ENCODE measurements at regions not wholly inside any gene's neighbourhood (a gene's known extent, or its start where the extent isn't known, plus 50 kb on each side); places are given as distances from the start of the nearest gene placed in this dataset.

DNA sequence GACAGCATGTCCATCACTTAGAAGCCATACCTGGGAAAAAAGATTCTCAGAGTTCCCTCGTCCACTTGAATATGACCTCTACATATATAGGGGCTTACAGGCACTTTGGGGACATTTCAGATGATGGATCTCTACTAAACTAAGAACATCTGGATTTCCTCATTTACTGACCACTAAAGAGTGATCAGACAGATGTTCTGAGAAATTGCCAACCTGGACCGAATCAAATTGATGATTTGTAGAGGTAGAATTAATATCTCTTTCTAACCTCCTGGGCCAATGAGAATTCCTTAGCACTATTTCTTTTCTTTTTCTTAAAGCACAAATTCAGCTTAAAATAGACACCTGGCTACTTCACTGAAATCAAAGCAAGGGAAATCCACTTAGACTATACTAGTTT is 422.7 kb downstream of the MTRR start:
- no peaks in the 10 kb centered on the region for H3K9me2 ChIP-seq (ENCODE audit: low read depth, low read length)
- no peaks in the 10 kb centered on the region for H3K27me3 ChIP-seq (ENCODE audit: insufficient read depth, low read length)
- no peaks in the 10 kb centered on the region for H3F3A ChIP-seq (ENCODE audit: insufficient read depth, low read length)
- TF ChIP-seq, protein P1, sequence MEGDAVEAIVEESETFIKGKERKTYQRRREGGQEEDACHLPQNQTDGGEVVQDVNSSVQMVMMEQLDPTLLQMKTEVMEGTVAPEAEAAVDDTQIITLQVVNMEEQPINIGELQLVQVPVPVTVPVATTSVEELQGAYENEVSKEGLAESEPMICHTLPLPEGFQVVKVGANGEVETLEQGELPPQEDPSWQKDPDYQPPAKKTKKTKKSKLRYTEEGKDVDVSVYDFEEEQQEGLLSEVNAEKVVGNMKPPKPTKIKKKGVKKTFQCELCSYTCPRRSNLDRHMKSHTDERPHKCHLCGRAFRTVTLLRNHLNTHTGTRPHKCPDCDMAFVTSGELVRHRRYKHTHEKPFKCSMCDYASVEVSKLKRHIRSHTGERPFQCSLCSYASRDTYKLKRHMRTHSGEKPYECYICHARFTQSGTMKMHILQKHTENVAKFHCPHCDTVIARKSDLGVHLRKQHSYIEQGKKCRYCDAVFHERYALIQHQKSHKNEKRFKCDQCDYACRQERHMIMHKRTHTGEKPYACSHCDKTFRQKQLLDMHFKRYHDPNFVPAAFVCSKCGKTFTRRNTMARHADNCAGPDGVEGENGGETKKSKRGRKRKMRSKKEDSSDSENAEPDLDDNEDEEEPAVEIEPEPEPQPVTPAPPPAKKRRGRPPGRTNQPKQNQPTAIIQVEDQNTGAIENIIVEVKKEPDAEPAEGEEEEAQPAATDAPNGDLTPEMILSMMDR (IDR thresholded peaks at IDR 0.05; ENCODE audit: low read length), result no peak
- TF ChIP-seq EZH2 (IDR thresholded peaks at IDR 0.05; ENCODE audit: borderline replicate concordance, low read length), result no peak
- no peak overlapping the region for H3K9ac ChIP-seq (ENCODE audit: low read length)
- no peaks in the 10 kb centered on the region for H4K20me1 ChIP-seq (ENCODE audit: insufficient read depth, low read length)
- no peak overlapping the region for H3K27ac ChIP-seq (ENCODE audit: low read depth, low read length, poor library complexity, severe bottlenecking)
- no peak overlapping the region for H3K4me2 ChIP-seq (ENCODE audit: low read length)
- H3K4me3 ChIP-seq (ENCODE audit: low read depth, low read length, poor library complexity, severe bottlenecking), result no peak overlapping the region
- no peaks in the 10 kb centered on the region for H3K36me3 ChIP-seq (ENCODE audit: insufficient read depth, low read length)
- no peaks in the 10 kb centered on the region for H3K9me3 ChIP-seq (ENCODE audit: low read length)
- no peaks in the 10 kb centered on the region for H3K79me2 ChIP-seq (ENCODE audit: insufficient read depth, low read length)
- no peaks in the 10 kb centered on the region for H3K4me1 ChIP-seq (ENCODE audit: insufficient read depth, low read length, severe bottlenecking)
- H2AFZ ChIP-seq (ENCODE audit: low read length), result no peak overlapping the region

DNA sequence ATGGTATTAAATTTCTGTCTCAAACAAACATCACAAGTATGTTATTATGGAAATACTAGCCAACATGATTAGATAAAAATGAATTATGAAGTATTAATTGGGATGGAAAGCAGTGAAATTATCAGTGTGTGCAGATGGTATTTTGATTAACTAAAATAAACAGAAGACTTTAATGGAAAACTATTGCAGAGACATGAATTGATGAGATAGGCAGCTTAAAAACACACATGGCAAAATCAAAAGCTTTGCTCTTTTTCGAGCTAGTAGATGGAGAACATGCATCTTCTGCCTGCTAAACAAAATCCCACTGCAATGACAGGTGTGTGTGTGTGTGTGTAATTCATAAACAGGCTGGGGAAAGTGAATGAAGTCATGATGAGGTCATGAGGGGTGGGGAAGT is 426.2 kb downstream of the MTRR start:
- Histone ChIP-seq H3K9me2 (ENCODE audit: low read depth, low read length) (no peaks in the 10 kb centered on the region), H3K4me3 (ENCODE audit: low read depth, low read length, poor library complexity, severe bottlenecking) (no peak overlapping the region), H4K20me1 (ENCODE audit: insufficient read depth, low read length) (no peaks in the 10 kb centered on the region), H3K27me3 (ENCODE audit: insufficient read depth, low read length) (no peaks in the 10 kb centered on the region), H3K4me2 (ENCODE audit: low read length) (no peak overlapping the region), H3K9me3 (ENCODE audit: low read length) (no peaks in the 10 kb centered on the region), H3K4me1 (ENCODE audit: insufficient read depth, low read length, severe bottlenecking) (no peaks in the 10 kb centered on the region), H3K9ac (ENCODE audit: low read length) (no peak overlapping the region), H3K27ac (ENCODE audit: low read depth, low read length, poor library complexity, severe bottlenecking) (no peak overlapping the region), H3K79me2 (ENCODE audit: insufficient read depth, low read length) (no peaks in the 10 kb centered on the region), H3K36me3 (ENCODE audit: insufficient read depth, low read length) (no peaks in the 10 kb centered on the region), H3F3A (ENCODE audit: insufficient read depth, low read length) (no peaks in the 10 kb centered on the region), H2AFZ (ENCODE audit: low read length) (no peak overlapping the region)
- no peak for TF ChIP-seq EZH2 (IDR thresholded peaks at IDR 0.05; ENCODE audit: borderline replicate concordance, low read length)
- TF ChIP-seq, protein P1 (IDR thresholded peaks at IDR 0.05; ENCODE audit: low read length), result no peak

DNA sequence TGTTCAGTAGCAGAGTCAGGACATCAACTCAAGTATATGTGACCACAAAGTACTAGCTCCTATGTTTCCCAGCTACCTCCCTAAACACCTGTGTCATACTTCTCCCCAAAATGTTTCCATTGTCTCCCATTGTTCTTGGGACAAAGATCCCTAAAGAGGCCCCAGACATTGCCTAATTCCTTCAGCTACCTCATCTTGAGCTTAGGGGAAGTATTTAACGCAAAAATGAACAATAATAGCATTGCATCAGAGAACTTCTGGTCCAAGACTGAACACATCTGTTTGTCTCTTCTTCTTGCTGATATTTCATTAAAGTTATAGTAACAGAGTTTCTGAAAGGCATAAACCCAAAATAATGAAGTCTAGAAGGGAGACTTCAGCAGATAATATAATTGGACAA is 430.8 kb downstream of the MTRR start:
- no peak overlapping the region for H3K4me3 ChIP-seq (ENCODE audit: low read depth, low read length, poor library complexity, severe bottlenecking)
- H3K9me2 ChIP-seq (ENCODE audit: low read depth, low read length), result no peaks in the 10 kb centered on the region
- H3K79me2 ChIP-seq (ENCODE audit: insufficient read depth, low read length), result no peaks in the 10 kb centered on the region
- no peaks in the 10 kb centered on the region for H3K4me1 ChIP-seq (ENCODE audit: insufficient read depth, low read length, severe bottlenecking)
- H2AFZ ChIP-seq (ENCODE audit: low read length), result no peak overlapping the region
- H3K36me3 ChIP-seq (ENCODE audit: insufficient read depth, low read length), result no peaks in the 10 kb centered on the region
- TF ChIP-seq, protein P1 (IDR thresholded peaks at IDR 0.05; ENCODE audit: low read length), result no peak
- TF ChIP-seq EZH2 (IDR thresholded peaks at IDR 0.05; ENCODE audit: borderline replicate concordance, low read length), result no peak
- H3K9me3 ChIP-seq (ENCODE audit: low read length), result no peaks in the 10 kb centered on the region
- no peaks in the 10 kb centered on the region for H4K20me1 ChIP-seq (ENCODE audit: insufficient read depth, low read length)
- no peaks in the 10 kb centered on the region for H3K27me3 ChIP-seq (ENCODE audit: insufficient read depth, low read length)
- H3K9ac ChIP-seq (ENCODE audit: low read length), result no peak overlapping the region
- no peak overlapping the region for H3K27ac ChIP-seq (ENCODE audit: low read depth, low read length, poor library complexity, severe bottlenecking)
- H3K4me2 ChIP-seq (ENCODE audit: low read length), result no peak overlapping the region
- H3F3A ChIP-seq (ENCODE audit: insufficient read depth, low read length), result no peaks in the 10 kb centered on the region

Data from OCI-LY1 (cell line).